SH-SY5Y (cell line): ENCODE measurements at regions not wholly inside any gene's neighbourhood (a gene's known extent, or its start where the extent isn't known, plus 50 kb on each side); places are given as distances from the start of the nearest gene placed in this dataset.

Experiments used
- GATA2 ChIP-seq: IDR thresholded peaks from 2 replicates; pipeline ENCODE4 v1.6.1; 2011; ENCODE audit warnings: mild to moderate bottlenecking, low read depth, low read length
- GATA3 ChIP-seq: IDR thresholded peaks from 2 replicates; pipeline ENCODE4 v1.6.1; 2011; ENCODE audit warnings: low read depth, mild to moderate bottlenecking, low read length, moderate library complexity

- no peak for TF ChIP-seq GATA2
- no peak for TF ChIP-seq GATA3
Observed at GRCh38 chr2:19201911-19202462, 156.4 kb downstream of the OSR1 start.
